H1 (cell line): ENCODE measurements at regions not wholly inside any gene's neighbourhood (a gene's known extent, or its start where the extent isn't known, plus 50 kb on each side); places are given as distances from the start of the nearest gene placed in this dataset.

Source experiments
- CTCF ChIA-PET: fragments of 300-600 bp; sonication (Branson Sonifier 250); formaldehyde crosslinking; loops from one replicate; lab custom pipeline; 2021; ENCODE audit not compliant: partially characterized antibody; lab: Charles Lee
- POLR2A ChIA-PET: fragments of 300-600 bp; sonication (Branson Sonifier 250); formaldehyde crosslinking; loops from one replicate; lab custom pipeline; 2021; ENCODE audit warnings: inconsistent platforms; ENCODE audit not compliant: partially characterized antibody; lab: Charles Lee
- DNase-seq, 2 experiments: peaks; one replicate each; pipeline versions ENCODE4 v3.0.0 to v3.0.0-alpha.2; 2010 to 2022; ENCODE audit warnings: low spot score in 2 of 2, low read depth in 1 of 2, mixed read lengths in 1 of 2
- FAIRE-seq: peaks from 2 replicates; lab custom pipeline; 2011; peaks lifted over from hg19 to GRCh38; lab: Jason Lieb, UNC
- H2AFZ ChIP-seq: 2 replicates; pipeline ENCODE4 v1.8.1; 2012; ENCODE audit warnings: low read length, inconsistent platforms
- H2AK5ac ChIP-seq: 2 replicates; pipeline ENCODE4 v1.6.1; 2013; ENCODE audit warnings: low read depth, low read length
- H2BK120ac ChIP-seq: replicated peaks from 2 replicates; pipeline ENCODE3; 2013; ENCODE audit warnings: low read depth, low read length, inconsistent platforms
- H2BK12ac ChIP-seq: 2 replicates; pipeline ENCODE4 v1.6.1; 2013; ENCODE audit warnings: low read depth, low read length
- H2BK15ac ChIP-seq: 2 replicates; pipeline ENCODE4 v1.6.1; 2013; ENCODE audit warnings: low read length
- H2BK20ac ChIP-seq: 2 replicates; pipeline ENCODE4 v1.6.1; 2013; ENCODE audit warnings: low read length
- H2BK5ac ChIP-seq: 2 replicates; pipeline ENCODE4 v1.6.1; 2013; ENCODE audit warnings: low read depth, low read length
- H3K14ac ChIP-seq: 2 replicates; pipeline ENCODE4 v1.6.1; 2013; ENCODE audit warnings: inconsistent platforms; ENCODE audit not compliant: insufficient read length
- H3K18ac ChIP-seq: 2 replicates; pipeline ENCODE4 v1.6.1; 2013; ENCODE audit warnings: low read length; ENCODE audit errors: extremely low read depth
- H3K23ac ChIP-seq: 2 replicates; pipeline ENCODE4 v1.6.1; 2013; ENCODE audit warnings: inconsistent platforms; ENCODE audit not compliant: insufficient read length
- H3K23me2 ChIP-seq: 2 replicates; pipeline ENCODE4 v1.6.1; 2013; ENCODE audit warnings: low read depth, low read length
- H3K27ac ChIP-seq: 2 replicates; pipeline ENCODE4 v1.6.1; 2011; ENCODE audit warnings: low read depth, low read length, inconsistent platforms
- H3K27me3 ChIP-seq, 4 experiments: replicated peaks in 1 of 4; 1 replicate in 1 of 4; 2 replicates in 3 of 4; pipeline versions ENCODE4 v1.6.1 to v1.8.1; 2011 to 2013; ENCODE audit warnings: low read length in 3 of 4, mild to moderate bottlenecking in 3 of 4, inconsistent platforms in 2 of 4, mixed read lengths in 2 of 4, moderate library complexity in 1 of 4; ENCODE audit not compliant: control insufficient read depth in 3 of 4, insufficient read depth in 3 of 4; ENCODE audit errors: extremely low read depth in 1 of 4
- H3K36me3 ChIP-seq, 4 experiments: 2 replicates each; pipeline versions ENCODE4 v1.6.1 to v1.8.1; 2011 to 2013; ENCODE audit warnings: mild to moderate bottlenecking in 4 of 4, low read length in 3 of 4, moderate library complexity in 2 of 4, control low read depth in 1 of 4, inconsistent platforms in 1 of 4; ENCODE audit not compliant: insufficient read depth in 4 of 4, control insufficient read depth in 2 of 4
- H3K4ac ChIP-seq: replicated peaks from 2 replicates; pipeline ENCODE3; 2013; ENCODE audit warnings: low read length, low read depth, mixed read lengths, inconsistent platforms; ENCODE audit not compliant: insufficient read length
- H3K4me1 ChIP-seq, 4 experiments: replicated peaks in 1 of 4; 1 replicate in 1 of 4; 2 replicates in 3 of 4; pipeline versions ENCODE4 v1.6.1 to v1.8.1; 2011 to 2013; ENCODE audit warnings: low read length in 3 of 4, inconsistent platforms in 2 of 4, mixed read lengths in 1 of 4; ENCODE audit not compliant: insufficient read depth in 4 of 4, control insufficient read depth in 3 of 4
- H3K4me2 ChIP-seq, 2 experiments: 2 replicates each; pipeline versions ENCODE4 v1.6.1 to v1.8.1; 2011 to 2013; ENCODE audit warnings: low read depth in 2 of 2, low read length in 2 of 2, control low read depth in 1 of 2, inconsistent platforms in 1 of 2, mild to moderate bottlenecking in 1 of 2; ENCODE audit not compliant: insufficient read depth in 1 of 2
- H3K4me3 ChIP-seq, 4 experiments: fragments of 200-600, 300-600 bp in 1 of 4; sonication (generic), shearing (Covaris generic), sonication (Bioruptor Twin) in 1 of 4; 2 replicates each; pipeline versions ENCODE4 v1.5.1 to v1.8.1; 2011 to 2016; ENCODE audit warnings: low read length in 4 of 4, low read depth in 3 of 4, control low read depth in 2 of 4, inconsistent platforms in 2 of 4, mild to moderate bottlenecking in 2 of 4, mixed read lengths in 1 of 4, moderate library complexity in 1 of 4; ENCODE audit not compliant: insufficient read depth in 2 of 4; ENCODE audit errors: extremely low read depth in 1 of 4
- H3K56ac ChIP-seq: replicated peaks from 2 replicates; pipeline ENCODE3; 2013; ENCODE audit warnings: low read depth, mild to moderate bottlenecking, mixed read lengths, low read length, inconsistent platforms; ENCODE audit not compliant: insufficient read length
- H3K79me1 ChIP-seq: 2 replicates; pipeline ENCODE4 v1.6.1; 2013; ENCODE audit warnings: low read depth, low read length, control low read depth
- H3K79me2 ChIP-seq, 2 experiments: 2 replicates each; pipeline versions ENCODE4 v1.6.1 to v1.8.1; 2012 to 2013; ENCODE audit warnings: low read length in 2 of 2, mild to moderate bottlenecking in 2 of 2, inconsistent platforms in 1 of 2; ENCODE audit not compliant: insufficient read depth in 2 of 2, control insufficient read depth in 1 of 2
- H3K9ac ChIP-seq, 4 experiments: replicated peaks in 1 of 4; 1 replicate in 1 of 4; 2 replicates in 3 of 4; pipeline versions ENCODE4 v1.6.1 to v1.8.1; 2011 to 2013; ENCODE audit warnings: low read depth in 3 of 4, low read length in 3 of 4, control low read depth in 2 of 4, mild to moderate bottlenecking in 2 of 4, moderate library complexity in 2 of 4, inconsistent platforms in 1 of 4; ENCODE audit errors: extremely low read depth in 1 of 4
- H3K9me3 ChIP-seq, 2 experiments: 2 replicates each; pipeline versions ENCODE4 v1.6.1 to v1.8.1; 2012 to 2013; ENCODE audit warnings: mild to moderate bottlenecking in 2 of 2, moderate library complexity in 2 of 2, control low read depth in 1 of 2, inconsistent platforms in 1 of 2, low read depth in 1 of 2, low read length in 1 of 2, mixed read lengths in 1 of 2; ENCODE audit not compliant: insufficient read depth in 2 of 2
- H4K20me1 ChIP-seq, 2 experiments: replicated peaks in 1 of 2; 2 replicates each; pipeline versions ENCODE3 to v1.8.1; 2011 to 2013; ENCODE audit warnings: inconsistent platforms in 2 of 2, low read length in 2 of 2, mild to moderate bottlenecking in 1 of 2; ENCODE audit not compliant: insufficient read depth in 2 of 2, control insufficient read depth in 1 of 2
- H4K5ac ChIP-seq: 2 replicates; pipeline ENCODE4 v1.6.1; 2013; ENCODE audit warnings: low read length, low read depth, mixed read lengths, inconsistent platforms; ENCODE audit not compliant: insufficient read length
- H4K8ac ChIP-seq: 2 replicates; pipeline ENCODE4 v1.8.0; 2013; ENCODE audit warnings: mild to moderate bottlenecking, moderate library complexity, low read length, inconsistent platforms; ENCODE audit not compliant: insufficient read depth; ENCODE audit errors: extremely low read depth
- H4K91ac ChIP-seq: replicated peaks from 2 replicates; pipeline ENCODE3; 2013; ENCODE audit warnings: low read length, mixed read lengths, inconsistent platforms; ENCODE audit not compliant: insufficient read length
- SAP30 ChIP-seq: fragments of 300-600 bp; sonication (generic); IDR thresholded peaks from 2 replicates; pipeline ENCODE4 v1.7.1; 2012; ENCODE audit warnings: low read length, moderate library complexity, mild to moderate bottlenecking, inconsistent platforms; ENCODE audit not compliant: insufficient read depth, insufficient replicate concordance
- WGBS, 2 experiments: shearing (Covaris generic) in 1 of 2; methylation state at CpG; one replicate each; pipeline versions ENCODE4 v1.1.6 to v1.1.7; 2013 to 2015; ENCODE audit warnings: low lambda C conversion rate in 2 of 2, mixed read lengths in 2 of 2, inconsistent platforms in 1 of 2, low coverage in 1 of 2, missing lambda C conversion rate in 1 of 2; ENCODE audit not compliant: insufficient replicate concordance in 2 of 2, insufficient coverage in 1 of 2, insufficient read length in 1 of 2; ENCODE audit errors: extremely low coverage in 1 of 2, missing lambda C conversion rate in 1 of 2; 5-methylcytosine and 5-hydroxymethylcytosine counted together

GRCh38 chr1:71269818-71270217 lies 189.0 kb upstream of the ZRANB2 start:
- WGBS, 2 experiments = 86% methylated on average over 1 of the region's 1 CpG; no CpG with 5 or more reads in 1 of the 2 experiments
- Histone ChIP-seq H2BK12ac (no peak overlapping the region), H3K4ac (no peak overlapping the region), H3K79me2 (no peaks in the 10 kb centered on the region), H3K4me2 (no peak overlapping the region), H2BK15ac (no peak overlapping the region), H3K79me1 (no peaks in the 10 kb centered on the region), H3K23ac (no peak overlapping the region), H4K8ac (no peak overlapping the region), H2BK120ac (no peak overlapping the region), H3K18ac (no peak overlapping the region), H2BK5ac (no peak overlapping the region), H3K4me1 (no peaks in the 10 kb centered on the region), H2AFZ (no peak overlapping the region), H4K20me1 (no peaks in the 10 kb centered on the region), H3K56ac (no peak overlapping the region), H4K5ac (no peak overlapping the region), H3K9me3 (no peaks in the 10 kb centered on the region), H3K27me3 (no peaks in the 10 kb centered on the region), H3K23me2 (no peaks in the 10 kb centered on the region), H4K91ac (no peak overlapping the region), H2AK5ac (no peak overlapping the region), H2BK20ac (no peak overlapping the region), H3K14ac (no peak overlapping the region), H3K36me3 (no peaks in the 10 kb centered on the region), H3K4me3 (no peak overlapping the region), H3K27ac (no peak overlapping the region), H3K9ac (no peak overlapping the region)
- no peak for FAIRE-seq
- no peak for DNase-seq
- POLR2A ChIA-PET = interaction anchor here (1.1 to 1.4 kb wide), 2 partner anchors 10 to 41 kb away, joined by 3 to 4 read pairs; no protein-coding TSS in a partner anchor
- CTCF ChIA-PET = interaction anchor here (1.2 kb wide), 1 partner anchor 72 kb away, joined by 4 read pairs; no protein-coding TSS in a partner anchor
- no peak for TF ChIP-seq SAP30
